CD4-positive, alpha-beta T cell treated with Interleukin-4 for 4 hours (primary cell): ENCODE measurements at regions not wholly inside any gene's neighbourhood (a gene's known extent, or its start where the extent isn't known, plus 50 kb on each side); places are given as distances from the start of the nearest gene placed in this dataset.
"Not testable (repeated sequence)": the region's sequence is repeated elsewhere in the genome, so short reads cannot be mapped to it uniquely, and the experiment has no call there.

Experiments used
- DNase-seq: peaks from one replicate; pipeline ENCODE4 v3.0.0-alpha.2; 2020

- DNase-seq: no peak
Measured at GRCh38 chr6:155883741-155884140, 428.1 kb upstream of the NOX3 start.

- no peak for DNase-seq
Measured at GRCh38 chr6:155883334-155883731, 427.7 kb upstream of the NOX3 start.

GRCh38 chr6:155882527-155883333, 427.1 kb upstream of the NOX3 start:
- peak; percentile 13 for DNase-seq

GRCh38 chr6:155881826-155882526, 426.3 kb upstream of the NOX3 start:
- DNase-seq: no peak

- DNase-seq: no peak
Measured at GRCh38 chr6:155880900-155881299, 425.3 kb upstream of the NOX3 start.

GRCh38 chr6:155872961-155873360, 417.3 kb upstream of the NOX3 start:
- no peak for DNase-seq

- DNase-seq: no peak
Measured at GRCh38 chr6:155867682-155868081, 412.0 kb upstream of the NOX3 start.

- DNase-seq: not testable (repeated sequence)
Measured at GRCh38 chr6:155866676-155867390, 411.2 kb upstream of the NOX3 start.

GRCh38 chr6:155861821-155862220, 406.2 kb upstream of the NOX3 start:
- no peak for DNase-seq

- not testable (repeated sequence) for DNase-seq
Measured at GRCh38 chr6:155858906-155859305, 403.3 kb upstream of the NOX3 start.

- no peak for DNase-seq
Measured at GRCh38 chr6:155854787-155855186, 399.1 kb upstream of the NOX3 start.

- DNase-seq: no peak
Measured at GRCh38 chr6:155853011-155853410, 397.4 kb upstream of the NOX3 start.

- DNase-seq: no peak
Measured at GRCh38 chr6:155850408-155850841, 394.8 kb upstream of the NOX3 start.

GRCh38 chr6:155847711-155848110, 392.1 kb upstream of the NOX3 start:
- DNase-seq: no peak

GRCh38 chr6:155837474-155837873, 381.8 kb upstream of the NOX3 start:
- no peak for DNase-seq

- DNase-seq: no peak
Measured at GRCh38 chr6:155832596-155832995, 377.0 kb upstream of the NOX3 start.

GRCh38 chr6:155830531-155830930, 374.9 kb upstream of the NOX3 start:
- no peak for DNase-seq

GRCh38 chr6:155829646-155830045, 374.0 kb upstream of the NOX3 start:
- DNase-seq: no peak

- DNase-seq: no peak
Measured at GRCh38 chr6:155828989-155829388, 373.4 kb upstream of the NOX3 start.

GRCh38 chr6:155818698-155819097, 363.1 kb upstream of the NOX3 start:
- no peak for DNase-seq

GRCh38 chr6:155813548-155813947, 357.9 kb upstream of the NOX3 start:
- no peak for DNase-seq

GRCh38 chr6:155807243-155807642, 351.6 kb upstream of the NOX3 start:
- no peak for DNase-seq

GRCh38 chr6:155801046-155801445, 345.4 kb upstream of the NOX3 start:
- DNase-seq: no peak

- not testable (repeated sequence) for DNase-seq
Measured at GRCh38 chr6:155798876-155799275, 343.2 kb upstream of the NOX3 start.
